Sigmoid colon (tissue), 4 donors: ENCODE measurements at regions not wholly inside any gene's neighbourhood (a gene's known extent, or its start where the extent isn't known, plus 50 kb on each side); places are given as distances from the start of the nearest gene placed in this dataset.

ENCODE experiments used
- EP300 ChIP-seq, 4 donors: sonication (generic); formaldehyde crosslinking; IDR thresholded peaks; one replicate each; pipeline ENCODE4 v1.6.1; 2017; ENCODE audit warnings: antibody characterized with exemption in 4 of 4
- POLR2A ChIP-seq, 2 donors: fragments of 450-650 bp; IDR thresholded peaks; one replicate each; pipeline ENCODE4 v1.6.1; 2016; ENCODE audit warnings: antibody characterized with exemption in 2 of 2, mild to moderate bottlenecking in 2 of 2, moderate library complexity in 2 of 2
- POLR2AphosphoS5 ChIP-seq, 4 donors: sonication (generic); formaldehyde crosslinking; IDR thresholded peaks; one replicate each; pipeline ENCODE4 v1.6.1; 2017; ENCODE audit warnings: antibody characterized with exemption in 4 of 4
- TF ChIP-seq, protein P1 (sequence below), 4 experiments: fragments of 450-650 bp in 3 of 4; fragments of 200-600 bp in 1 of 4; IDR thresholded peaks; one replicate each; pipeline ENCODE4 v1.5.1; 2016 to 2019; ENCODE audit warnings: antibody characterized with exemption in 4 of 4, mild to moderate bottlenecking in 3 of 4, moderate library complexity in 2 of 4

DNA sequence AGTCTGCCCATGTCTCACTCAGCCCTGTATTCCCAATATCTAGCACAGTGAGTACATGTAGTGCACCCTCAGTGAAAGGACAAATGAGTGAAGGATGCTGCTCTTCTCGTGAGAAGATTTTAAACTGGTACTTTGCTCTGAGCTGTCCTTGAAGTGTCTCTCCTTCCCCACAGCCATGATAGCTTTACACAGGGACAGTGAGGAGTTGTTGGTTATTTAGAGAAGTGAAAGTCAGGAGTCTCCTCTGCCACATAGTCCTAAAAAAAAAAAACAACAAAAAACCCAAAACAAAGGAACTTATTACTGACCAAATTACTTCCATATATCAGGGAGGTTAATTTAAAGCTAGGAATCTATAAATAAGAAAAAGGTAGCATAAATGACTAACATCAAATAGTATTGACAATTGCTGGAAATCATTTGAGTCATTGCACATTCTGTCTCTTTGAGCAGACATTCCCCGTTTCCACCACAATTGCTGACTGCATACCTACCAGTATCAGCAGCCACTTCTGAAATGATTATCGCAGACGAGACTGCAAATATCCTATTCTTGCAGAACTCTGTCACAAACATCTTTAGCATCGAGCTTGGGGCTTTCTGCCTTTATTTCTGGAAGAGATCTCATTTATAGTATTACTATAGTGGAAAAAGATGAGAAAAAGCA is 202.1 kb downstream of the PTEN start:
- TF ChIP-seq, protein P1, sequence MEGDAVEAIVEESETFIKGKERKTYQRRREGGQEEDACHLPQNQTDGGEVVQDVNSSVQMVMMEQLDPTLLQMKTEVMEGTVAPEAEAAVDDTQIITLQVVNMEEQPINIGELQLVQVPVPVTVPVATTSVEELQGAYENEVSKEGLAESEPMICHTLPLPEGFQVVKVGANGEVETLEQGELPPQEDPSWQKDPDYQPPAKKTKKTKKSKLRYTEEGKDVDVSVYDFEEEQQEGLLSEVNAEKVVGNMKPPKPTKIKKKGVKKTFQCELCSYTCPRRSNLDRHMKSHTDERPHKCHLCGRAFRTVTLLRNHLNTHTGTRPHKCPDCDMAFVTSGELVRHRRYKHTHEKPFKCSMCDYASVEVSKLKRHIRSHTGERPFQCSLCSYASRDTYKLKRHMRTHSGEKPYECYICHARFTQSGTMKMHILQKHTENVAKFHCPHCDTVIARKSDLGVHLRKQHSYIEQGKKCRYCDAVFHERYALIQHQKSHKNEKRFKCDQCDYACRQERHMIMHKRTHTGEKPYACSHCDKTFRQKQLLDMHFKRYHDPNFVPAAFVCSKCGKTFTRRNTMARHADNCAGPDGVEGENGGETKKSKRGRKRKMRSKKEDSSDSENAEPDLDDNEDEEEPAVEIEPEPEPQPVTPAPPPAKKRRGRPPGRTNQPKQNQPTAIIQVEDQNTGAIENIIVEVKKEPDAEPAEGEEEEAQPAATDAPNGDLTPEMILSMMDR (IDR thresholded peaks at IDR 0.05), result no peak
- TF ChIP-seq POLR2A (IDR thresholded peaks at IDR 0.05), result no peak
- TF ChIP-seq POLR2AphosphoS5 (IDR thresholded peaks at IDR 0.05), result no peak
- TF ChIP-seq EP300 (IDR thresholded peaks at IDR 0.05), result no peak
